Fibroblast of gingiva (primary cell): ENCODE measurements at regions not wholly inside any gene's neighbourhood (a gene's known extent, or its start where the extent isn't known, plus 50 kb on each side); places are given as distances from the start of the nearest gene placed in this dataset.

Source experiments
- DNase-seq: peaks from one replicate; pipeline ENCODE4 v3.0.0-alpha.2; 2011; ENCODE audit warnings: low read depth

- DNase-seq = no peak
Observed at GRCh38 chr12:27907766-27908165, 64.8 kb downstream of the PTHLH start.

GRCh38 chr12:27906658-27907473, 65.7 kb downstream of the PTHLH start:
- peak; percentile 61 for DNase-seq

DNA sequence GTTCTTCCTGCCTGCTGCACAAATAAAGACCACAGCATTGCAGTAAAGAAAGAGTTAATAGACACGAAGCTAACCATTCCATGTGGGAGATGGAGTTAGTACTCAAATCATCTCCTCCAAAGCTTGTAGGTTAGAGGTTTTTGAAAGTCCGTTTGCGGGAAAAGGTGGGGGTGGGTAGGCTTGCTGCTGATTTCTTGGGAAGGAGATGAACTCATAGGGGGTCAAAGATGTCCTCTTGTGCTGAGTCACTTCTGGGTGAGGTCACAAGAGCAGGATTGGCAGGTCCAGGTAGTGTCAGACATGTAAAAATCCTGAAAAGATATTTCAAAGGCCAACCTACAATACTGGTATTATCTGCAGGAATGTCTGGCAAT, 66.4 kb downstream of the PTHLH start:
- no peak for DNase-seq

DNA sequence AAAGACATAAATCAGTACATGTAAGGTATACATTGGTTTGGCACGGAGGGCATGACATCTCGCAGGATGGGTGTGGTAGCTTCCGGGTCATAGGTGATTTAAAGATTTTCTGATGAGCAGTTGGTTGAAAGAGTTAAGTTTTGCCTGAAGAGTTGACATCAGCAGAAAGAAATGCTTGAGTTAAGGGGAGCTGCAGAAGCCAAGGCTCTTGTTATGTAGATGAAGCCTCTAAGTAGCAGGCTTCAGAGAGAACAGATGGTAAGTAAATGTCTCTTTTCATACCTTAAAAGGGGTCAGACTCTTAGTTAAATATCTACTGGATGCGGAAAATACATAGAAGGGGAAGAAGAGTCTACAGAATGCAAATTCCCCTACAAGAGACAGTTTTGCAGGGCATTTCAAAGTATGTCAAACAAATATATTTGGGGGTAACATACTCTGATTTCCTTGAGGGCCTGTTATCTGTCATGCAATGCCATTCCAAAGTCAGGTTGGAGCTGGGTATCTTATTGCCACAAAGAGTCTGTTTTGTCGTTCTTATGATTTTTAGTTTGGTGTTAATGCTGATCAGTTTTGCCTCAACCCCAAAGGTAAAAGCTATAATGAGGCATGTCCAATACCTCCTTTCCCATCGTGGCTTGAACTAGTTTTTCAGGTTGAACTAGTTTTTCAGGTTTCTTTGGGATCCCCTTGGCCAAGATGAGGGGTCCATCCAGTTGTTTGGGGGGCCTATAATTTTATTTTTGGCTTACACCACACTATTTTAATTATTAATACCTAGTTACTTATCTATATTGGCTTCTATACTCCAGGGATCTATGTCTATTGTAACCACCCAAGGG, 67.0 kb downstream of the PTHLH start:
- DNase-seq = no peak

DNA sequence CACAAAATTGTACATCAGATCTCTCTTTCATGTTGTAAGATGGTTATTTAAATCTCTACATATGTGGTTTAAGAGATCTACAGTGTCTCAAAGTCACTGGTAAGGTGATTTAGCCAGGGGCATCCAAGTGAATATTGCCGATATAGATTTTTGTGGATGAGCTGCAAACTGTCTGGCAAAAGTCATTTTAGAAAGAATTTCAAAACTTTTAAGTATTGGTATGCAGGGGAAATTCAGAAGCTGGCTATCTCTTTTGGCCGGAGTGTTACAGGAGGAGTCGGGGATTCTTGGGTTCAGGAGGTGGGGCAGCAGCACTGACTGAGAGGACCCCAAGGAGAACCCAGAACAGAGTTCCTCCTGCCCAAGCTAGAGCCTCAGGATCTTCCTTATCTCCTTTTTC, 69.9 kb downstream of the PTHLH start:
- DNase-seq = no peak

- DNase-seq = no peak
Observed at GRCh38 chr12:27901959-27902358, 70.6 kb downstream of the PTHLH start.

DNA sequence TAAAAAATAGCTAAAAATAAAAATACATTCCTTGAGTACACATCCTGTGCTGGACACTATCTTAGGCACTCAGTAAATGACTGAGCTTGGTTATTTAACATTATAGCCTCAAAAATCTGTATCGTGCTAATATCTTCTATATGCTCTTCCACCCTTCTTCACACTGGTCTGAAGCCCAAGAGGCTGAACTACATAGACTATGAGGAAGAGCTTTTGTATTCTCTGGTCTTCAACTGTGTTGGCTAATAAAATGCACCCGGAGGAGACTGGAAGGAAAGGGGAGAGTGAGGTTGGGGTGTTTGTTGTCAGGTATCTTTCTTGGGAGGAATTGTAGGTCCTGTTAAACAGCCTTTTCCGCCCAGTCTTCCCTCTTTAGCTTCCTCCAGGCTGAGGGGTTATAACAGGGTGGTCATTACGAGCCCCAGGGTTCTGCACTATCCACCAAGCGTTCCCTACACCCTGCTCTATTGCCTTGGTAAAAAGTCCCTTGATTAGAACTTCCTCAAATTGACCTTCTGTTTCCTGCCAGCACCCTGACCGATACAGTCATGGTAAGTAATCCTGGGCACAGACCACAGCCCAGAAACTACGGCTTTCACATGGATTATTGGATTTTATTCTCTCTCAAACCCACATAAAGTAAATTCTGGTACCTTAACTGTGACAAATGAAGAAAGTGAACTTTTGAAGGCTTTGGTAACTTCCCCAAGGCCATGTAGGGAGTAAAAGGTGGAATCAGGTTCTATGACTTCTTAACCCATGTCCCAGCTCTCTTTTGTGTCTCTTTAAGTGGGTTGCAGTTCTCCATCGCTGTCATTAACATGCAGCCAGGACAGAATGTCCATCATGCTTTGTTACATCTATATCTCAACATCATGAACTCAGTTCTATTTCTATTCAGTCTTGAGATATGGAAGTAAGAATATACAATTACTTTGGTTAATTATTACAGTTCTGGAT, 71.3 kb downstream of the PTHLH start:
- DNase-seq = no peak

DNA sequence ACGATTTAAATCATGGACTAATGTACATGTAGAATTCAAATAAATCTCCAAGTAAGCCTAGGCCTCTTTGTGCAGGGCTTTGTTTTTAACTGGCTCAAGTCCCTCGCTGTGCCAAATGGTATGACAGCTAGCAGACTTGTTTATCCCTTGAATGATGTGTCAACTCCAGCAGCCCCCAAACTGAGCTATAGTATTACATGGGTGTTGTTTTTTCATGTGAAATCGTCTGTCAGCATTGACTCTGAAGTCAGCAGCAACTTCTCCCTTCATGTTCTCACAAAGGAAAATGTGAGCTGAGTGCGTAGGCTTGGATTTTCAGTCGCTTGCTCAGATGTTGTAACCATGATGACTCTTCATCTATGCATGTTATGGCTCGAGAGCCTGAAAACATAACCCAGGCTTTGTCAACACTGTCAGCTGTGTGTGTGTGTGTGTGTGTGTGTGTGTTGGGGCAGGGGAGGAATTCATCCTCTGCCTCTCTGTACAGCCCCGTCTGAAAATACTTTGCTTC, 73.3 kb downstream of the PTHLH start:
- DNase-seq = peak; percentile 97

- DNase-seq = no peak
Observed at GRCh38 chr12:27898022-27898421, 74.5 kb downstream of the PTHLH start.

DNA sequence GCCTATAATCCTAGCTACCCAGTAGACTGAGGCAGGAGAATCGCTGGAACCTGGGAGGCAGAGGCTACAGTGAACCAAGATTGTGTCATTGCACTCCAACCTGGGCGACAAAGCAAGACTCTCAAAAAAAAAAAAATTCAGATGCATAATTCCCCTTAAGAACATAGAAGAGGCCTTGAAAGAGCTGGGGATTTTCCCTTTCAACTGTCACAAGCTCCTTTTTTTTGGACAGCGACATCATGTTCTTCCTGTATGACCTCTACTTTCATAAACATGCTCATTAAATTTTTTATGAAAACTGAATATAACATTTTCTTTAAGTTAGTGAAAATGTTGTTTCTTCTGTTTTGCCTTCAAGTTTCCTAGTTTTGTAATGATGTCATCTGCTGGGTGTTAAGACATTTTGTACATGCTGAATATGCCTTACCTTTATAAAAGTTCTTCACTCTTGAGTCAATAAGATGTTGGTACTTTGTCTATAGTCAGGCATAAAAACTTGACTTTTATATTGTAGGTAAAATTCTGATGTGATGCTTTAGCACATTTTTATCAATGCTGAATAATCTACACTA, 76.0 kb downstream of the PTHLH start:
- DNase-seq = no peak

DNA sequence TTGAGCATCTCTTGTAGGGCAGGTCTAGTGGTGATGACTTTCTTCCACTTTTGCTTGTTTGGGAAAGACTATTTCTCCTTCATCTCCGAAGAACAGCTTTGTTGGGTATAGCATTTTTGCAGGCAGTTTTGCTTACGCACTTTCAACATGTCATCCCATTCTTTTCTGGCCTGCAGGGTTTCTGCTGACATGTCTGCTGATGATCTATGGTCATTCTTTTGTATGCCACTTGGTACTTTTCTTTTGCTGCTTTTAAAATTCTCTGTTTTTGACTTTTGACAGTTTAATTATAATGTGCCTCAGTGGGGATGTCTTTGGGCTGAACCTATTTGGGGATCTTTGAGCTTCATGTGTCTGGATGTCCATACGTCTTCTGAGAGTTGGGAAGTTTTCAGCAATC, 78.2 kb downstream of the PTHLH start:
- DNase-seq = no peak

- no peak for DNase-seq
Observed at GRCh38 chr12:27879708-27880107, 92.8 kb downstream of the PTHLH start.

DNA sequence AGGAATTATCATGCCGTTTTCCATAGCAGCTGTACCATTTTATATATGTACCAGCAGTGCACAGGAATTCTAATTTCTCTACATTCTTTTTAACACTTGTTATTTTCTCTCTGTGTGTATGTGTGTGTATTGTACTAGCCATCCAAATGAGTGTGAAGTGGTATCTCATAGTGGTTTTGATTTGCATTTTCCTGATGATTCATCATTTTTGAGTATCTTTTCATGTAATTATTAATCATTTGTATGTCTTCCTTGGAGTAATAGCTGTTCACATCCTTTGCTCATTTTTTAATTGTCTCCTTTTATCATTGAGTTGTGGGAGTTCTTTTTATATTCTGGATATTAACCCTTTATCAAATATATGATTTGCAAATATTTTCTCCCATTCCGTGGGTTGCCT, 95.6 kb upstream of the MANSC4 start:
- no peak for DNase-seq

- no peak for DNase-seq
Observed at GRCh38 chr12:27873010-27873409, 93.0 kb upstream of the MANSC4 start.

GRCh38 chr12:27871946-27872345, 91.9 kb upstream of the MANSC4 start:
- DNase-seq = no peak

GRCh38 chr12:27870939-27871338, 90.9 kb upstream of the MANSC4 start:
- peak; percentile 47 for DNase-seq

- no peak for DNase-seq
Observed at GRCh38 chr12:27869567-27869966, 89.5 kb upstream of the MANSC4 start.

- DNase-seq = peak; percentile 74
Observed at GRCh38 chr12:27868139-27868538, 88.1 kb upstream of the MANSC4 start.

DNA sequence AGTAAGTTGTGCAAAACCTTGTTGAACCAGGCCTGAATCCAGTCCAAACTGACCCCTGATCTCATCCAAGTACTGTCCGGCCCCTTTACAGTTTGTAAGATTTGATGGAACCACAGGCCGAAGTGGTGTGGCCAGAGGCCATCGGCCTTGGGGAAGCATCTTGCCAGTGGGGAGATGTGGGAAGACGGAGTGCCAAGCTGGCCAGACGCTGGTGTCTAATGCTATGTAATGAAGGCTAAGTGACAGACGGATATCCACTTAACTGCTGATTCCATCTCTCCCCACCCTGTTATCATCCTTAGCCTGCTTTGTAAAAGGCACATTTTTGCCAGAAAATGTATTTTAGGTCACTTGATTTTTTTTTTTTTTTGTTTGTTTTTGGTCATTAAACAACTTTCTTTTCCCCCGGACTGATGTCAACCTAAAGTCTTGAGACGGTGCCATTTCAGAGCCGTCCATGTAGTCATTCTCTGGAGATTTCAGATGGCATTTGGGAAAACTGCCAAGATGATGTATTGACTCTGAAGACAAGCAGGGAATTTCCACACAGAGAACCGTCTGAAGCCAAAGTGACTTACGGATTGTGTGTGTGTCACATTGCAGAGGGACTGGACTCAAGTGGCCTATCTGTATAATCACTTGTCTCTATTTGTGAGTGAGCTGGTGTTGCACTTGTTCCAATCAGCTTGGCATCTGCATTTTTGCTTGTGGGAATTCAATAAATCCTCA, 86.5 kb upstream of the MANSC4 start:
- peak; percentile 64 for DNase-seq

- DNase-seq = peak; percentile 89
Observed at GRCh38 chr12:27865421-27865820, 85.4 kb upstream of the MANSC4 start.

- no peak for DNase-seq
Observed at GRCh38 chr12:27864521-27864920, 84.5 kb upstream of the MANSC4 start.
